Cardiac muscle cell (in vitro differentiated cells and primary cell): ENCODE measurements at regions not wholly inside any gene's neighbourhood (a gene's known extent, or its start where the extent isn't known, plus 50 kb on each side); places are given as distances from the start of the nearest gene placed in this dataset.

Experiments used
- DNase-seq, 2 donors: peaks; one replicate each; pipeline versions ENCODE4 v3.0.0 to v3.0.0-alpha.2; 2010 to 2017; ENCODE audit warnings: low read depth in 1 of 2, low spot score in 1 of 2
- H3K27ac ChIP-seq: fragments of 200-600 bp; sonication (generic); 2 replicates; pipeline ENCODE4 v1.5.1; 2016
- H3K27me3 ChIP-seq: fragments of 200-600 bp; sonication (generic); 2 replicates; pipeline ENCODE4 v1.6.0; 2016; ENCODE audit warnings: control low read depth
- H3K36me3 ChIP-seq: fragments of 200-600 bp; sonication (generic); 2 replicates; pipeline ENCODE4 v1.5.1; 2016; ENCODE audit warnings: control low read depth
- H3K4me1 ChIP-seq: fragments of 200-600 bp; sonication (generic); 2 replicates; pipeline ENCODE4 v1.8.1; 2017; ENCODE audit warnings: low read depth, mild to moderate bottlenecking, mixed run types
- H3K4me3 ChIP-seq: fragments of 200-600 bp; sonication (generic); 2 replicates; pipeline ENCODE4 v1.5.1; 2016; ENCODE audit warnings: mild to moderate bottlenecking
- H3K9me3 ChIP-seq: fragments of 200-600 bp; sonication (generic); 2 replicates; pipeline ENCODE4 v1.5.1; 2017; ENCODE audit warnings: low read depth, mild to moderate bottlenecking, control low read depth
- CTCF ChIP-seq: IDR thresholded peaks from 2 replicates; pipeline ENCODE4 v1.5.1; 2012; ENCODE audit warnings: low read depth, mild to moderate bottlenecking, low read length

- no peak for TF ChIP-seq CTCF
- H3K27ac ChIP-seq: no peak overlapping the region
- no peaks in the 10 kb centered on the region for H3K36me3 ChIP-seq
- peaks cover 3% of the 10 kb centered on the region for H3K4me1 ChIP-seq
- no peaks in the 10 kb centered on the region for H3K27me3 ChIP-seq
- H3K4me3 ChIP-seq: no peak overlapping the region
- no peaks in the 10 kb centered on the region for H3K9me3 ChIP-seq
- no peak for DNase-seq
These were observed 60.3 kb upstream of the CREB1 start for GRCh38 chr2:207469451-207469850.

GRCh38 chr2:207469943-207470729, 59.6 kb upstream of the CREB1 start:
- H3K4me1 ChIP-seq: peaks cover 3% of the 10 kb centered on the region
- no peaks in the 10 kb centered on the region for H3K9me3 ChIP-seq
- DNase-seq: no peak
- H3K4me3 ChIP-seq: no peak overlapping the region
- H3K27ac ChIP-seq: no peak overlapping the region
- no peaks in the 10 kb centered on the region for H3K36me3 ChIP-seq
- no peak for TF ChIP-seq CTCF
- no peaks in the 10 kb centered on the region for H3K27me3 ChIP-seq

- Histone ChIP-seq H3K27me3 (no peaks in the 10 kb centered on the region), H3K4me1 (peaks cover 3% of the 10 kb centered on the region), H3K36me3 (no peaks in the 10 kb centered on the region), H3K9me3 (no peaks in the 10 kb centered on the region), H3K27ac (no peak overlapping the region), H3K4me3 (no peak overlapping the region)
- TF ChIP-seq CTCF: no peak
- DNase-seq: no peak
These were observed 58.5 kb upstream of the CREB1 start for GRCh38 chr2:207471261-207471660.

- TF ChIP-seq CTCF: no peak
- H3K27ac ChIP-seq: no peak overlapping the region
These were observed 57.3 kb upstream of the CREB1 start for GRCh38 chr2:207472343-207473048.

GRCh38 chr2:207473049-207473930, 56.5 kb upstream of the CREB1 start:
- no peak overlapping the region for H3K4me3 ChIP-seq
- H3K27ac ChIP-seq: no peak overlapping the region
- H3K36me3 ChIP-seq: no peaks in the 10 kb centered on the region

More at GRCh38 chr2:207472343-207473048, 57.3 kb upstream of the CREB1 start:
- DNase-seq: no peak
- Histone ChIP-seq H3K4me3 (no peak overlapping the region), H3K9me3 (no peaks in the 10 kb centered on the region), H3K4me1 (peaks cover 3% of the 10 kb centered on the region), H3K36me3 (no peaks in the 10 kb centered on the region), H3K27me3 (no peaks in the 10 kb centered on the region)

More at GRCh38 chr2:207473049-207473930, 56.5 kb upstream of the CREB1 start:
- peak; percentile 83 for TF ChIP-seq CTCF
- Histone ChIP-seq H3K27me3 (no peaks in the 10 kb centered on the region), H3K9me3 (no peaks in the 10 kb centered on the region), H3K4me1 (peaks cover 3% of the 10 kb centered on the region)
- DNase-seq: peak; percentile 71 to 92
